ENCODE measurements at regions not wholly inside any gene's neighbourhood (a gene's known extent, or its start where the extent isn't known, plus 50 kb on each side); places are given as distances from the start of the nearest gene placed in this dataset.

GRCh38 chr7:119931230-119931824 is 341.6 kb upstream of the KCND2 start:
- H2BK5ac ChIP-seq (ENCODE audit: low read depth, low read length, poor library complexity, severe bottlenecking): no peak overlapping the region
- H2AK5ac ChIP-seq (ENCODE audit: low read depth, low read length): no peak overlapping the region
- no peak overlapping the region for H2BK20ac ChIP-seq (ENCODE audit: low read depth, low read length)
- no peak overlapping the region for H3K23ac ChIP-seq (ENCODE audit: low read depth, low read length)
- peak overlapping the region; percentile 48 for H2AFZ ChIP-seq (replicated peaks; ENCODE audit: low read length, poor library complexity)
- H4K20me1 ChIP-seq (ENCODE audit: insufficient read depth, low read length): no peaks in the 10 kb centered on the region
- no peak overlapping the region for H3K27ac ChIP-seq (ENCODE audit: insufficient read depth, low read length)
- H3K36me3 ChIP-seq (ENCODE audit: control insufficient read depth, insufficient read depth, low read length): no peaks in the 10 kb centered on the region
- no peak overlapping the region for H4K8ac ChIP-seq (ENCODE audit: low read depth in 2 of 2, low read length in 2 of 2)
- no peaks in the 10 kb centered on the region for H3K79me1 ChIP-seq (ENCODE audit: low read depth in 1 of 2, low read length in 2 of 2)
- H3K4ac ChIP-seq (ENCODE audit: low read depth, low read length): no peak overlapping the region
- H4K5ac ChIP-seq (ENCODE audit: low read depth, low read length): no peak overlapping the region
- H3K56ac ChIP-seq (ENCODE audit: extremely low read depth, insufficient read depth, low read length): no peak overlapping the region
- H3K4me1 ChIP-seq (ENCODE audit: control insufficient read depth, insufficient read depth, low read length): no peaks in the 10 kb centered on the region
- H3K9me3 ChIP-seq (ENCODE audit: control insufficient read depth, insufficient read depth, low read length): no peaks in the 10 kb centered on the region
- no peak for DNase-seq
- no peaks in the 10 kb centered on the region for H3K9me1 ChIP-seq (ENCODE audit: insufficient read depth, low read length)
- no peak overlapping the region for H3K14ac ChIP-seq (replicated peaks; ENCODE audit: low read depth, low read length)
- no TSS peak for BruUV-seq (replicated peaks)
- in situ Hi-C loops (cut with MboI; ENCODE audit: low sequenced_read_pairs): no loop called here
- no peaks in the 10 kb centered on the region for H3K27me3 ChIP-seq (ENCODE audit: control insufficient read depth, insufficient read depth, low read length)
- no peak overlapping the region for H2BK15ac ChIP-seq (ENCODE audit: low read depth, low read length)
- dilution Hi-C loops (cut with HindIII; ENCODE audit: low sequenced_read_pairs, unreplicated experiment): no loop called here
- H3K9ac ChIP-seq (ENCODE audit: low read depth, low read length): no peak overlapping the region
- WGBS, 2 experiments (ENCODE audit: extremely low coverage in 2 of 2, insufficient read length in 1 of 2): no CpG with 5 or more reads among the region's 1 CpG
- no peak overlapping the region for H3K4me3 ChIP-seq (ENCODE audit: insufficient read depth, low read depth, low read length)
- CTCF ChIA-PET: interaction anchor here (0.9 kb wide), 1 partner anchor 13 kb away, joined by 3 read pairs; no protein-coding TSS in a partner anchor
- TF ChIP-seq CHD1 (IDR thresholded peaks at IDR 0.05; ENCODE audit: low read depth, low read length) (no peak), RFX5 (IDR thresholded peaks at IDR 0.05; ENCODE audit: low read depth, low read length) (no peak), CTCF (conservative IDR thresholded peaks at IDR 0.05; ENCODE audit: low read depth, low read length) (no peak), ELK1 (IDR thresholded peaks at IDR 0.05; ENCODE audit: borderline replicate concordance, low read depth, low read length) (no peak), MXI1 (IDR thresholded peaks at IDR 0.05; ENCODE audit: borderline replicate concordance, low read depth, low read length) (no peak), RCOR1 (IDR thresholded peaks at IDR 0.05; ENCODE audit: insufficient replicate concordance, low read length) (no peak), SMC3 (IDR thresholded peaks at IDR 0.05; ENCODE audit: low read depth, low read length) (no peak), CEBPB (IDR thresholded peaks at IDR 0.05; ENCODE audit: low read depth, low read length) (no peak), USF2 (IDR thresholded peaks at IDR 0.05; ENCODE audit: low read depth, low read length) (no peak)
- H2BK120ac ChIP-seq (ENCODE audit: low read depth, low read length): no peak overlapping the region
- H2AK9ac ChIP-seq (replicated peaks; ENCODE audit: low read depth, low read length, poor library complexity): no peak overlapping the region
- H3K4me2 ChIP-seq (ENCODE audit: low read depth, low read length): no peak overlapping the region
- H3K18ac ChIP-seq (ENCODE audit: low read depth, low read length): no peak overlapping the region
- intact Hi-C loops (cut with micrococcal nuclease): loop anchor here (10.0 kb wide), 1 partner anchor 793 kb away; no protein-coding TSS in a partner anchor
- H4K91ac ChIP-seq (ENCODE audit: insufficient read depth, low read depth, low read length): no peak overlapping the region
- ATAC-seq (ENCODE audit: low read depth): no peak
- POLR2A ChIA-PET (ENCODE audit: unreplicated experiment): no interaction called here

Measured in IMR-90 (cell line).